ENCODE measurements at regions not wholly inside any gene's neighbourhood (a gene's known extent, or its start where the extent isn't known, plus 50 kb on each side); places are given as distances from the start of the nearest gene placed in this dataset.

GRCh38 chr11:96842731-96843130, 452.9 kb downstream of the JRKL start:
- no peak for TF ChIP-seq CTCF (optimal IDR thresholded peaks at IDR 0.05 in 1 of 3, IDR thresholded peaks at IDR 0.05 in 1 of 3, conservative IDR thresholded peaks at IDR 0.05 in 1 of 3; ENCODE audit: extremely low read depth in 1 of 3, insufficient read depth in 2 of 3, low read length in 3 of 3)
- no peak for TF ChIP-seq EZH2 (IDR thresholded peaks at IDR 0.05; ENCODE audit: low read length)
